K562 (cell line): ENCODE measurements at regions not wholly inside any gene's neighbourhood (a gene's known extent, or its start where the extent isn't known, plus 50 kb on each side); places are given as distances from the start of the nearest gene placed in this dataset.

ENCODE experiments used
- ATAC-seq: fragments of 200-7000 bp; cut with Tn5 transposase; 3 replicates; pipeline ENCODE4 v1.9.1; 2020; ENCODE audit warnings: moderate library complexity
- BruUV-seq: library from RNA; stranded (reverse); fragments of 400-500 nt; replicated peaks from 2 replicates; lab custom pipeline; 2021; lab: Mats Ljungman, UMichigan
- CTCF ChIA-PET: fragments of 300-600 bp; formaldehyde crosslinking; extraction: SDS; loops from one replicate; lab custom pipeline; 2021; ENCODE audit warnings: low intra/inter-chr PET ratio; lab: Yijun Ruan, JAX
- POLR2A ChIA-PET: fragments of 300-600, 350-650 bp; sonication (Branson Sonifier 250); formaldehyde crosslinking; extraction: SDS; loops from one replicate; lab custom pipeline; 2021; ENCODE audit warnings: antibody characterized with exemption, inconsistent platforms; lab: Yijun Ruan, JAX
- DNase-seq, 4 experiments: peaks; one replicate each; pipeline versions ENCODE4 v3.0.0 to v3.0.0-alpha.2; 2011 to 2018; ENCODE audit warnings: low spot score in 3 of 4, mixed read lengths in 3 of 4; ENCODE audit errors: extremely low read depth in 1 of 4
- FAIRE-seq: peaks from 2 replicates; lab custom pipeline; 2011; peaks lifted over from hg19 to GRCh38; lab: Jason Lieb, UNC
- H2AFZ ChIP-seq: 2 replicates; pipeline ENCODE4 v1.6.0; 2011; ENCODE audit warnings: low read depth, low read length, control low read depth, inconsistent platforms
- H3K27ac ChIP-seq: fragments of 200-600 bp; 3 replicates; pipeline ENCODE4 v1.8.0; 2011; ENCODE audit warnings: low read depth, mild to moderate bottlenecking, control low read depth, inconsistent platforms, low read length, moderate library complexity, mixed read lengths; ENCODE audit errors: extremely low read depth
- H3K27me3 ChIP-seq, 2 experiments: fragments of 300-600 bp in 1 of 2; 2 replicates in 1 of 2; 3 replicates in 1 of 2; pipeline versions ENCODE4 v1.6.0 to v1.8.0; 2011; ENCODE audit warnings: inconsistent platforms in 2 of 2, low read length in 2 of 2, mild to moderate bottlenecking in 1 of 2, mixed read lengths in 1 of 2, moderate library complexity in 1 of 2; ENCODE audit not compliant: control insufficient read depth in 2 of 2, insufficient read depth in 2 of 2
- H3K36me3 ChIP-seq: fragments of 300-600 bp; 3 replicates; pipeline ENCODE4 v1.8.0; 2011; ENCODE audit warnings: mild to moderate bottlenecking, low read length, inconsistent platforms; ENCODE audit not compliant: control insufficient read depth, insufficient read depth
- H3K4me1 ChIP-seq, 2 experiments: fragments of 200-600 bp in 1 of 2; replicated peaks in 1 of 2; 2 replicates in 1 of 2; 3 replicates in 1 of 2; pipeline versions ENCODE4 v1.5.1 to v1.8.0; 2011; ENCODE audit warnings: inconsistent platforms in 2 of 2, low read length in 2 of 2, mild to moderate bottlenecking in 1 of 2, mixed read lengths in 1 of 2, moderate library complexity in 1 of 2; ENCODE audit not compliant: control insufficient read depth in 2 of 2, insufficient read depth in 2 of 2
- H3K4me2 ChIP-seq: 2 replicates; pipeline ENCODE4 v1.6.1; 2011; ENCODE audit warnings: low read length, control low read depth, inconsistent platforms, mixed read lengths; ENCODE audit not compliant: insufficient read depth
- H3K4me3 ChIP-seq: fragments of 200-600 bp; sonication (generic), shearing (Covaris generic); 2 replicates; pipeline ENCODE4 v1.5.1; 2016; ENCODE audit warnings: control low read depth, inconsistent platforms
- H3K79me2 ChIP-seq: fragments of 200-600 bp; 3 replicates; pipeline ENCODE4 v1.8.0; 2011; ENCODE audit warnings: low read length, inconsistent platforms; ENCODE audit not compliant: control insufficient read depth, insufficient read depth
- H3K9ac ChIP-seq, 2 experiments: 2 replicates each; pipeline versions ENCODE4 v1.6.0 to v1.6.1; 2011; ENCODE audit warnings: low read depth in 2 of 2, low read length in 2 of 2, control low read depth in 1 of 2, inconsistent platforms in 1 of 2, mild to moderate bottlenecking in 1 of 2, mixed read lengths in 1 of 2; ENCODE audit not compliant: insufficient read depth in 1 of 2
- H3K9me1 ChIP-seq: one replicate; pipeline ENCODE4 v1.6.0; 2011; ENCODE audit warnings: inconsistent platforms, mild to moderate bottlenecking, low read length, moderate library complexity; ENCODE audit not compliant: control insufficient read depth, insufficient read depth
- H3K9me3 ChIP-seq: replicated peaks from 2 replicates; pipeline ENCODE4 v1.5.1; 2011; ENCODE audit warnings: low read depth, low read length, inconsistent platforms; ENCODE audit not compliant: control insufficient read depth, insufficient read depth
- H4K20me1 ChIP-seq: replicated peaks from 2 replicates; pipeline ENCODE4 v1.6.1; 2011; ENCODE audit warnings: low read length, inconsistent platforms, mixed read lengths; ENCODE audit not compliant: control insufficient read depth, insufficient read depth
- CBFA2T2 ChIP-seq: fragments of 450-650 bp; conservative IDR thresholded peaks from 2 replicates; pipeline ENCODE4 v1.6.1; 2017; ENCODE audit warnings: mild to moderate bottlenecking
- CC2D1A ChIP-seq: fragments of 450-650 bp; IDR thresholded peaks from 2 replicates; pipeline ENCODE4 v1.6.1; 2017; ENCODE audit warnings: mild to moderate bottlenecking
- FOXJ2 ChIP-seq: fragments of 200-800 bp; sonication (Bioruptor generic); IDR thresholded peaks from 2 replicates; pipeline ENCODE4 v1.6.1; 2016; ENCODE audit warnings: missing genetic modification characterization, missing compliant biosample characterization
- MCM2 ChIP-seq: fragments of 450-650 bp; IDR thresholded peaks from 2 replicates; pipeline ENCODE4 v1.6.1; 2017; ENCODE audit warnings: low read depth, mild to moderate bottlenecking
- NRF1 ChIP-seq, 2 experiments: fragments of 450-650 bp; IDR thresholded peaks in 1 of 2; conservative IDR thresholded peaks in 1 of 2; 2 replicates each; pipeline ENCODE4 v1.6.1; 2014; ENCODE audit warnings: mild to moderate bottlenecking in 2 of 2
- PPARD ChIP-seq: fragments of 250-450 bp; sonication (Bioruptor Pico); IDR thresholded peaks from 2 replicates; pipeline ENCODE4 v1.8.0; 2022; ENCODE audit warnings: inconsistent platforms, mild to moderate bottlenecking, moderate library complexity
- STAT6 ChIP-seq: sonication (generic); formaldehyde crosslinking; IDR thresholded peaks from 2 replicates; pipeline ENCODE4 v1.8.1; 2023; ENCODE audit warnings: mild to moderate bottlenecking, missing genetic modification reagents
- TCF7 ChIP-seq: sonication (generic); IDR thresholded peaks from 2 replicates; pipeline ENCODE4 v1.6.1; 2016; ENCODE audit warnings: antibody characterized with exemption, borderline replicate concordance
- ZC3H4 ChIP-seq: sonication (generic); formaldehyde crosslinking; IDR thresholded peaks from 2 replicates; pipeline ENCODE4 v1.9.0; 2021; ENCODE audit warnings: missing genetic modification reagents, borderline replicate concordance
- WGBS: fragments of 100-300 bp; shearing (Covaris generic); methylation state at CpG from one replicate; pipeline ENCODE4 v1.1.6; 2016; ENCODE audit warnings: low coverage, mixed read lengths; ENCODE audit not compliant: insufficient coverage; ENCODE audit errors: missing lambda C conversion rate; 5-methylcytosine and 5-hydroxymethylcytosine counted together
- in situ Hi-C: fragments of 300-500 bp; cut with MboI; formaldehyde crosslinking; loops from 4 replicates; pipeline ENCODE4 v1.15.0; 2018; ENCODE audit warnings: inconsistent platforms, mixed read lengths
- intact Hi-C: fragments of 100-400 bp; cut with micrococcal nuclease; formaldehyde crosslinking; loops from 2 replicates; pipeline ENCODE4 v1.14.2; 2022

GRCh38 chr5:39730699-39731098, 305.9 kb upstream of the DAB2 start (continued):
- TF ChIP-seq CBFA2T2 = no peak
- no peak for TF ChIP-seq ZC3H4 (CRISPR knock-in tag)
- TF ChIP-seq STAT6 = no peak
- TF ChIP-seq FOXJ2 (tag) = no peak

GRCh38 chr5:39730006-39730405, 305.2 kb upstream of the DAB2 start:
- H3K36me3 ChIP-seq = no peaks in the 10 kb centered on the region
- no peaks in the 10 kb centered on the region for H3K9me3 ChIP-seq
- DNase-seq (no peak), FAIRE-seq (no peak), ATAC-seq (no peak)
- intact Hi-C loops = no loop called here
- no peak overlapping the region for H3K27ac ChIP-seq
- no peaks in the 10 kb centered on the region for H3K79me2 ChIP-seq
- POLR2A ChIA-PET = no interaction called here
- no peak overlapping the region for H3K4me3 ChIP-seq
- no peaks in the 10 kb centered on the region for H4K20me1 ChIP-seq
- H3K9ac ChIP-seq = no peak overlapping the region
- BruUV-seq = no TSS peak
- H3K27me3 ChIP-seq = no peaks in the 10 kb centered on the region
- CTCF ChIA-PET = no interaction called here
- H3K9me1 ChIP-seq = no peaks in the 10 kb centered on the region
- no peak overlapping the region for H3K4me2 ChIP-seq
- in situ Hi-C loops = no loop called here
- TF ChIP-seq MCM2 = no peak
- no peak for TF ChIP-seq CC2D1A
- no peak for TF ChIP-seq PPARD (CRISPR knock-in tag)
- TF ChIP-seq NRF1 (conservative IDR thresholded peaks at IDR 0.05 in 1 of 2, IDR thresholded peaks at IDR 0.05 in 1 of 2) = no peak
- TF ChIP-seq TCF7 = no peak
- WGBS = 0% methylated on average over 2 of the region's 2 CpGs
- H2AFZ ChIP-seq = no peak overlapping the region
- H3K4me1 ChIP-seq = no peaks in the 10 kb centered on the region
